ENCODE measurements at regions not wholly inside any gene's neighbourhood (a gene's known extent, or its start where the extent isn't known, plus 50 kb on each side); places are given as distances from the start of the nearest gene placed in this dataset.

DNA sequence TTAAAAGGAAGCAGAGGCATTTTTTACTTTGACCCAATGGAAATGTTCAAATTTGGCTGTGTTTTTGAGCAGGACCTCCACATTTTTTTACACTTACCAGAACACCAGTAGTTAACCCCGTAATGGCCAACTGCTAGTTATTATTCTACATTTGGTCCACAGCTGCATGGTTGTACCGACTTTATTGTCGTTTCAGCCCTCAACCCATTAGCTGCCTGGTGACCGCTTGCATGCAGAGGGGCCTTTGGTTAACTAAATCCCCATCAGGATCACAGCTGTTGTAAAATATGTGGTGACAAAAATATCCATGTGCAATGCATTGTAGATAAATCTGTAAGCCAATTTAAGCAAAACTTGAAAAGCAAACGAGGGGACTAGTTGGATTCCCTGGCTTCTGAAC lies 342.2 kb upstream of the MEOX2 start:
- no peak overlapping the region for H3K4me3 ChIP-seq (ENCODE audit: low read depth, low read length)
- POLR2A ChIA-PET = no interaction called here
- CTCF ChIA-PET = interaction anchor here (1.4 kb wide), 1 partner anchor 308 kb away, joined by 3 read pairs; no protein-coding TSS in a partner anchor
- DNase-seq (ENCODE audit: low read depth, low spot score) = no peak
- no peak for TF ChIP-seq CTCF (IDR thresholded peaks at IDR 0.05; ENCODE audit: insufficient read depth, low read length, missing control alignments)

GRCh38 chr7:16028103-16028502 lies 341.6 kb upstream of the MEOX2 start:
- DNase-seq (ENCODE audit: low read depth, low spot score) = no peak
- no peak overlapping the region for H3K4me3 ChIP-seq (ENCODE audit: low read depth, low read length)
- CTCF ChIA-PET = interaction anchor here (1.4 kb wide), 1 partner anchor 307 kb away, joined by 3 read pairs; no protein-coding TSS in a partner anchor
- TF ChIP-seq CTCF (IDR thresholded peaks at IDR 0.05; ENCODE audit: insufficient read depth, low read length, missing control alignments) = no peak
- POLR2A ChIA-PET = no interaction called here

- H3K4me3 ChIP-seq (ENCODE audit: low read depth, low read length) = no peak overlapping the region
- POLR2A ChIA-PET = no interaction called here
- TF ChIP-seq CTCF (IDR thresholded peaks at IDR 0.05; ENCODE audit: insufficient read depth, low read length, missing control alignments) = no peak
- no peak for DNase-seq (ENCODE audit: low read depth, low spot score)
- CTCF ChIA-PET = no interaction called here
Measured at GRCh38 chr7:16027396-16027795, 340.9 kb upstream of the MEOX2 start.

GRCh38 chr7:16026253-16027020 lies 340.0 kb upstream of the MEOX2 start:
- ChIA-PET POLR2A (no interaction called here), CTCF (no interaction called here)
- H3K4me3 ChIP-seq (ENCODE audit: low read depth, low read length) = no peak overlapping the region
- TF ChIP-seq CTCF (IDR thresholded peaks at IDR 0.05; ENCODE audit: insufficient read depth, low read length, missing control alignments) = no peak
- no peak for DNase-seq (ENCODE audit: low read depth, low spot score)

DNA sequence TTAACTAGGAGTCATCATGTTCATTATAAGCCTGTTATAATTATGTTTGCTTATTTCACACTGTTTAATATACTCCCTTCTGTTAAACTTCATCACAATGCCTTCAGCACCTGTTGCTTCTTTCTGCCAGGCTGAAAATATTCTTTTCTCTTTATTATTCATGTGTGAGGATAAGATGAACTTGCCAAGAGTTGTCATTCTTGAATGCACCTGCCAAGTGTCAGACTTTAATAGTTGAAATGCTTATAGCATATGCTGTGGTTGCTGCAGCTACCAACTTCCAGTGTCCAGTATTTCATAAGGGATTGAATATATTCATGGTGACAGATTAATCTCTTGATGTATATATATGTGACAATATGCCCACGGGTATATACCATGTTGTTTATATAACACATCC lies 339.2 kb upstream of the MEOX2 start:
- CTCF ChIA-PET = no interaction called here
- no peak overlapping the region for H3K4me3 ChIP-seq (ENCODE audit: low read depth, low read length)
- no peak for TF ChIP-seq CTCF (IDR thresholded peaks at IDR 0.05; ENCODE audit: insufficient read depth, low read length, missing control alignments)
- no peak for DNase-seq (ENCODE audit: low read depth, low spot score)
- POLR2A ChIA-PET = no interaction called here

- DNase-seq (ENCODE audit: low read depth, low spot score) = no peak
- ChIA-PET POLR2A (no interaction called here), CTCF (no interaction called here)
- no peak overlapping the region for H3K4me3 ChIP-seq (ENCODE audit: low read depth, low read length)
- TF ChIP-seq CTCF (IDR thresholded peaks at IDR 0.05; ENCODE audit: insufficient read depth, low read length, missing control alignments) = no peak
Measured at GRCh38 chr7:16023503-16023902, 337.0 kb upstream of the MEOX2 start.
